HCT116 (cell line): ENCODE measurements at regions not wholly inside any gene's neighbourhood (a gene's known extent, or its start where the extent isn't known, plus 50 kb on each side); places are given as distances from the start of the nearest gene placed in this dataset.

Source experiments
- ATAC-seq: fragments of 200-7000 bp; cut with Tn5 transposase; 2 replicates; pipeline ENCODE4 v1.9.1; 2020; ENCODE audit warnings: mild to moderate bottlenecking, moderate library complexity
- BruUV-seq: library from RNA; stranded (reverse); fragments of 400-500 nt; replicated peaks from 2 replicates; lab custom pipeline; 2021; lab: Mats Ljungman, UMichigan
- CTCF ChIA-PET: fragments of 300-600 bp; sonication (Branson Sonifier 250); formaldehyde crosslinking; loops from one replicate; lab custom pipeline; 2021; ENCODE audit warnings: antibody characterized with exemption; lab: Charles Lee
- POLR2A ChIA-PET: fragments of 300-600, 350-600 bp; sonication (Branson Sonifier 250); formaldehyde crosslinking; loops from one replicate; lab custom pipeline; 2021; ENCODE audit warnings: antibody characterized with exemption; lab: Charles Lee
- RAD21 ChIA-PET, 2 experiments: fragments of 300-600 bp; sonication (Branson Sonifier 250); formaldehyde crosslinking; loops; one replicate each; lab custom pipeline; 2023; ENCODE audit warnings: low total read pairs in 2 of 2; ENCODE audit not compliant: uncharacterized antibody in 2 of 2, unreplicated experiment in 2 of 2, low non-redundant PET in 1 of 2; lab: Charles Lee
- DNase-seq: peaks from one replicate; pipeline ENCODE4 v3.0.0-alpha.2; 2010; ENCODE audit warnings: low read depth, low spot score
- H2AFZ ChIP-seq: fragments of 200-600 bp; shearing (Covaris generic), sonication (generic); 2 replicates; pipeline ENCODE4 v1.6.1; 2017; ENCODE audit warnings: low read depth, mixed run types, mixed read lengths, antibody characterized with exemption, low read length; ENCODE audit not compliant: poor library complexity, severe bottlenecking
- H3K27ac ChIP-seq: 2 replicates; pipeline ENCODE4 v1.5.1; 2012; ENCODE audit warnings: low read depth, low read length
- H3K27me3 ChIP-seq: fragments of 200-600 bp; sonication (generic); 2 replicates; pipeline ENCODE4 v1.6.1; 2016; ENCODE audit warnings: mixed run types, low read length, mixed read lengths; ENCODE audit not compliant: insufficient read depth
- H3K36me3 ChIP-seq, 2 experiments: fragments of 200-500 bp in 1 of 2; fragments of 200-600 bp in 1 of 2; sonication (Bioruptor generic) in 1 of 2; sonication (generic) in 1 of 2; 2 replicates each; pipeline versions ENCODE4 v1.5.1 to v1.6.1; 2014 to 2016; ENCODE audit warnings: low read length in 2 of 2, inconsistent platforms in 1 of 2, mixed read lengths in 1 of 2, mixed run types in 1 of 2; ENCODE audit not compliant: insufficient read depth in 2 of 2, control insufficient read depth in 1 of 2
- H3K4me1 ChIP-seq, 2 experiments: fragments of 200-600 bp in 1 of 2; sonication (generic) in 1 of 2; 2 replicates each; pipeline versions ENCODE4 v1.5.1 to v1.6.1; 2012 to 2017; ENCODE audit warnings: low read length in 2 of 2, inconsistent platforms in 1 of 2, mild to moderate bottlenecking in 1 of 2, mixed read lengths in 1 of 2, mixed run types in 1 of 2, moderate library complexity in 1 of 2; ENCODE audit not compliant: insufficient read depth in 2 of 2, control insufficient read depth in 1 of 2
- H3K4me2 ChIP-seq: fragments of 200-600 bp; sonication (generic); 2 replicates; pipeline ENCODE4 v1.6.1; 2017; ENCODE audit warnings: mixed run types, low read length, mixed read lengths
- H3K4me3 ChIP-seq, 2 experiments: fragments of 200-600 bp in 1 of 2; sonication (generic) in 1 of 2; replicated peaks in 1 of 2; 2 replicates each; pipeline ENCODE4 v1.5.1; 2011 to 2016; ENCODE audit warnings: low read length in 2 of 2, control low read depth in 1 of 2, low read depth in 1 of 2, mild to moderate bottlenecking in 1 of 2, mixed read lengths in 1 of 2, mixed run types in 1 of 2
- H3K79me2 ChIP-seq: fragments of 200-600 bp; sonication (generic); 2 replicates; pipeline ENCODE4 v1.6.1; 2017; ENCODE audit warnings: mild to moderate bottlenecking, mixed run types, low read length, moderate library complexity, mixed read lengths; ENCODE audit not compliant: insufficient read depth
- H3K9ac ChIP-seq: fragments of 200-600 bp; sonication (generic); 2 replicates; pipeline ENCODE4 v1.6.1; 2016; ENCODE audit warnings: low read length, mixed read lengths
- H3K9me2 ChIP-seq: fragments of 200-600 bp; sonication (generic), shearing (Covaris generic); 2 replicates; pipeline ENCODE4 v1.6.1; 2017; ENCODE audit warnings: mixed run types, mild to moderate bottlenecking, moderate library complexity; ENCODE audit not compliant: insufficient read depth
- H3K9me3 ChIP-seq, 2 experiments: fragments of 200-500 bp in 1 of 2; fragments of 200-600 bp in 1 of 2; sonication (Bioruptor generic) in 1 of 2; sonication (generic) in 1 of 2; 2 replicates each; pipeline ENCODE4 v1.6.1; 2014 to 2017; ENCODE audit warnings: low read length in 2 of 2, mixed read lengths in 2 of 2, inconsistent platforms in 1 of 2, low read depth in 1 of 2, mild to moderate bottlenecking in 1 of 2, mixed run types in 1 of 2, moderate library complexity in 1 of 2; ENCODE audit not compliant: control insufficient read depth in 1 of 2, insufficient read depth in 1 of 2
- H4K20me1 ChIP-seq: fragments of 200-600 bp; sonication (generic), shearing (Covaris generic); 2 replicates; pipeline ENCODE4 v1.6.1; 2017; ENCODE audit warnings: mixed run types, mild to moderate bottlenecking, moderate library complexity; ENCODE audit not compliant: insufficient read depth
- ELF1 ChIP-seq: IDR thresholded peaks from 2 replicates; pipeline ENCODE4 v1.6.1; 2012; ENCODE audit warnings: low read depth, borderline replicate concordance
- EZH2 ChIP-seq: fragments of 200-600 bp; sonication (generic); IDR thresholded peaks from 2 replicates; pipeline ENCODE4 v1.6.1; 2017; ENCODE audit warnings: antibody characterized with exemption, mixed run types
- EZH2phosphoT487 ChIP-seq: fragments of 200-600 bp; IDR thresholded peaks from 2 replicates; pipeline ENCODE4 v1.6.1; 2018; ENCODE audit warnings: antibody characterized with exemption, borderline replicate concordance
- POLR2A ChIP-seq: IDR thresholded peaks from 2 replicates; pipeline ENCODE4 v1.7.0; 2011; ENCODE audit warnings: borderline replicate concordance; ENCODE audit not compliant: insufficient read depth, insufficient read length; ENCODE audit errors: extremely low read depth
- RAD21 ChIP-seq: IDR thresholded peaks from 2 replicates; pipeline ENCODE4 v1.6.1; 2012; ENCODE audit warnings: low read depth, mild to moderate bottlenecking
- SRF ChIP-seq: IDR thresholded peaks from 2 replicates; pipeline ENCODE4 v1.6.1; 2012; ENCODE audit warnings: low read depth
- ZFX ChIP-seq: fragments of 450-650 bp; IDR thresholded peaks from 2 replicates; pipeline ENCODE4 v1.6.1; 2017
- ZNF274 ChIP-seq: fragments of 200-500 bp; sonication (Bioruptor generic); IDR thresholded peaks from 2 replicates; pipeline ENCODE4 v1.6.1; 2014; ENCODE audit warnings: mild to moderate bottlenecking, low read depth, low read length, inconsistent platforms
- intact Hi-C: fragments of 100-400 bp; cut with micrococcal nuclease; formaldehyde crosslinking; loops from 2 replicates; pipeline ENCODE4 v1.10.0; 2022
- TF ChIP-seq, protein P1 (sequence below): IDR thresholded peaks from 2 replicates; pipeline ENCODE4 v1.6.1; 2012; ENCODE audit warnings: low read depth
- TF ChIP-seq, protein P2 (sequence below), 3 experiments: fragments of 200-600 bp in 1 of 3; sonication (generic) in 1 of 3; IDR thresholded peaks in 2 of 3; conservative IDR thresholded peaks in 1 of 3; 2 replicates each; pipeline ENCODE4 v1.5.1; 2012 to 2017; ENCODE audit warnings: low read depth in 2 of 3, low read length in 2 of 3, antibody characterized with exemption in 1 of 3, borderline replicate concordance in 1 of 3, control low read depth in 1 of 3, mild to moderate bottlenecking in 1 of 3, mixed read lengths in 1 of 3, mixed run types in 1 of 3, moderate library complexity in 1 of 3; ENCODE audit not compliant: insufficient read depth in 1 of 3

DNA sequence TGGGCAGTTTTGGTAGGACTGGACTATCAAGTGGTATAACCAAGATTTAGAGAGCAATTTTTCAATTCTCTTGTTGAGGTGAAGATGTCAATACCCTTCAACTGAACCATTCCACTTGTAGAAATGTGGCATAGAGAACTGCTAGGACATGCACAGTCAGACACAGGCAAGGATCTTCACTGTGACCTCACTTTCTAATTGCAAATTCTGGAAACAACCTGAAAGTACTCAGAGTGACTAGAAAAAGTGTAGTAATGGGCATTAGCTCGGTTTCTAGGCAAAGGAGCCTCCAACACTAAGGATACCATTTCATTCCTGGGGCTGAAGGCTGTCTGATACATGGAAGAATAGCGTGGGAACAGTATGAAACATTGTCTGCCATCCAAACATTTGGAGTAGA, 433.0 kb upstream of the RUNX1 start:
- TF ChIP-seq POLR2A = no peak
- TF ChIP-seq EZH2 = no peak
- no peak for TF ChIP-seq ZNF274
- TF ChIP-seq EZH2phosphoT487 = no peak
- no peak for TF ChIP-seq ELF1
- TF ChIP-seq RAD21 = no peak
- no peak for TF ChIP-seq ZFX
- TF ChIP-seq SRF = no peak
- TF ChIP-seq, protein P1, sequence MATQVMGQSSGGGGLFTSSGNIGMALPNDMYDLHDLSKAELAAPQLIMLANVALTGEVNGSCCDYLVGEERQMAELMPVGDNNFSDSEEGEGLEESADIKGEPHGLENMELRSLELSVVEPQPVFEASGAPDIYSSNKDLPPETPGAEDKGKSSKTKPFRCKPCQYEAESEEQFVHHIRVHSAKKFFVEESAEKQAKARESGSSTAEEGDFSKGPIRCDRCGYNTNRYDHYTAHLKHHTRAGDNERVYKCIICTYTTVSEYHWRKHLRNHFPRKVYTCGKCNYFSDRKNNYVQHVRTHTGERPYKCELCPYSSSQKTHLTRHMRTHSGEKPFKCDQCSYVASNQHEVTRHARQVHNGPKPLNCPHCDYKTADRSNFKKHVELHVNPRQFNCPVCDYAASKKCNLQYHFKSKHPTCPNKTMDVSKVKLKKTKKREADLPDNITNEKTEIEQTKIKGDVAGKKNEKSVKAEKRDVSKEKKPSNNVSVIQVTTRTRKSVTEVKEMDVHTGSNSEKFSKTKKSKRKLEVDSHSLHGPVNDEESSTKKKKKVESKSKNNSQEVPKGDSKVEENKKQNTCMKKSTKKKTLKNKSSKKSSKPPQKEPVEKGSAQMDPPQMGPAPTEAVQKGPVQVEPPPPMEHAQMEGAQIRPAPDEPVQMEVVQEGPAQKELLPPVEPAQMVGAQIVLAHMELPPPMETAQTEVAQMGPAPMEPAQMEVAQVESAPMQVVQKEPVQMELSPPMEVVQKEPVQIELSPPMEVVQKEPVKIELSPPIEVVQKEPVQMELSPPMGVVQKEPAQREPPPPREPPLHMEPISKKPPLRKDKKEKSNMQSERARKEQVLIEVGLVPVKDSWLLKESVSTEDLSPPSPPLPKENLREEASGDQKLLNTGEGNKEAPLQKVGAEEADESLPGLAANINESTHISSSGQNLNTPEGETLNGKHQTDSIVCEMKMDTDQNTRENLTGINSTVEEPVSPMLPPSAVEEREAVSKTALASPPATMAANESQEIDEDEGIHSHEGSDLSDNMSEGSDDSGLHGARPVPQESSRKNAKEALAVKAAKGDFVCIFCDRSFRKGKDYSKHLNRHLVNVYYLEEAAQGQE = no peak
- TF ChIP-seq, protein P2, sequence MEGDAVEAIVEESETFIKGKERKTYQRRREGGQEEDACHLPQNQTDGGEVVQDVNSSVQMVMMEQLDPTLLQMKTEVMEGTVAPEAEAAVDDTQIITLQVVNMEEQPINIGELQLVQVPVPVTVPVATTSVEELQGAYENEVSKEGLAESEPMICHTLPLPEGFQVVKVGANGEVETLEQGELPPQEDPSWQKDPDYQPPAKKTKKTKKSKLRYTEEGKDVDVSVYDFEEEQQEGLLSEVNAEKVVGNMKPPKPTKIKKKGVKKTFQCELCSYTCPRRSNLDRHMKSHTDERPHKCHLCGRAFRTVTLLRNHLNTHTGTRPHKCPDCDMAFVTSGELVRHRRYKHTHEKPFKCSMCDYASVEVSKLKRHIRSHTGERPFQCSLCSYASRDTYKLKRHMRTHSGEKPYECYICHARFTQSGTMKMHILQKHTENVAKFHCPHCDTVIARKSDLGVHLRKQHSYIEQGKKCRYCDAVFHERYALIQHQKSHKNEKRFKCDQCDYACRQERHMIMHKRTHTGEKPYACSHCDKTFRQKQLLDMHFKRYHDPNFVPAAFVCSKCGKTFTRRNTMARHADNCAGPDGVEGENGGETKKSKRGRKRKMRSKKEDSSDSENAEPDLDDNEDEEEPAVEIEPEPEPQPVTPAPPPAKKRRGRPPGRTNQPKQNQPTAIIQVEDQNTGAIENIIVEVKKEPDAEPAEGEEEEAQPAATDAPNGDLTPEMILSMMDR (IDR thresholded peaks at IDR 0.05 in 2 of 3, conservative IDR thresholded peaks at IDR 0.05 in 1 of 3; ENCODE audit: borderline replicate concordance in 1 of 3, insufficient read depth in 1 of 3, low read depth in 2 of 3, low read length in 2 of 3) = no peak
- no peak for ATAC-seq
- Histone ChIP-seq H3K27me3 (no peaks in the 10 kb centered on the region), H3K9ac (no peak overlapping the region), H3K4me2 (no peak overlapping the region), H3K4me3 (no peak overlapping the region), H3K36me3 (no peaks in the 10 kb centered on the region), H4K20me1 (no peaks in the 10 kb centered on the region), H3K79me2 (no peaks in the 10 kb centered on the region), H2AFZ (no peak overlapping the region), H3K9me3 (no peaks in the 10 kb centered on the region), H3K4me1 (peaks cover 2% of the 10 kb centered on the region in 2 experiments; a peak in 2 of 4 replicates), H3K9me2 (no peaks in the 10 kb centered on the region), H3K27ac (no peak overlapping the region)
- DNase-seq = no peak
- intact Hi-C loops = no loop called here
- ChIA-PET RAD21 (no interaction called here), CTCF (no interaction called here), POLR2A (no interaction called here)
- no TSS peak for BruUV-seq
